ENCODE measurements at regions not wholly inside any gene's neighbourhood (a gene's known extent, or its start where the extent isn't known, plus 50 kb on each side); places are given as distances from the start of the nearest gene placed in this dataset.

DNA sequence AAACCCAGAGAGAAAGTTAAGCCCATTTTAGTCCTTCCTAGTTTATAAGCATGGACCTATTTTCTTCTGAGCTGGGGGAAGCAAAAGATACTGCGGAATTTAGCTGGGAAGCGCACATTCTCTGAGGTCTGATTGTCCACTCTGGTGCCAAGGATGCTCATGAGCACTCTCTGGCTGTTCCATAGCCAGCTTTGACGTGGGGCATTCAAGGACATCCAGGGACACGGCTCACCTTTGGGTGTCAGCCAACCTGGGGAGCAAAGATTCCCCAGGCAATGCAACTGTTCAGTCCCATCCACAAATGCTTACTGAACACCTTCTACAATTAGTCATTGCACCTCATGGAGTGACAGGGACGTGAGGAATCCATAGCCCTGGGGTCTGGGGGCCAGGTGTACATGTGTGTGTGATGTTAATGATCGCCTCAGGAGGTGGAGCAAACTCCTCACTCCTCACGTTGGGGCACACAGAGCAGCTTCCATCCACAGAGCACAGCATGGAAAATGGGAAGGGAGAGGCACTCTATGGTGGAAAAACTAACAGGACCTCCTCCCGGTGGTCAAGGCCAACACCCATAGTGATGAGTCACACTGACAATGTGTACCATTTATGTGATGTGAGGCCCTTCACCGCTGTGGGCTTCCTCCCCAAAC, 67.5 kb upstream of the IGFBP3 start:
- DNase-seq, result no peak

DNA sequence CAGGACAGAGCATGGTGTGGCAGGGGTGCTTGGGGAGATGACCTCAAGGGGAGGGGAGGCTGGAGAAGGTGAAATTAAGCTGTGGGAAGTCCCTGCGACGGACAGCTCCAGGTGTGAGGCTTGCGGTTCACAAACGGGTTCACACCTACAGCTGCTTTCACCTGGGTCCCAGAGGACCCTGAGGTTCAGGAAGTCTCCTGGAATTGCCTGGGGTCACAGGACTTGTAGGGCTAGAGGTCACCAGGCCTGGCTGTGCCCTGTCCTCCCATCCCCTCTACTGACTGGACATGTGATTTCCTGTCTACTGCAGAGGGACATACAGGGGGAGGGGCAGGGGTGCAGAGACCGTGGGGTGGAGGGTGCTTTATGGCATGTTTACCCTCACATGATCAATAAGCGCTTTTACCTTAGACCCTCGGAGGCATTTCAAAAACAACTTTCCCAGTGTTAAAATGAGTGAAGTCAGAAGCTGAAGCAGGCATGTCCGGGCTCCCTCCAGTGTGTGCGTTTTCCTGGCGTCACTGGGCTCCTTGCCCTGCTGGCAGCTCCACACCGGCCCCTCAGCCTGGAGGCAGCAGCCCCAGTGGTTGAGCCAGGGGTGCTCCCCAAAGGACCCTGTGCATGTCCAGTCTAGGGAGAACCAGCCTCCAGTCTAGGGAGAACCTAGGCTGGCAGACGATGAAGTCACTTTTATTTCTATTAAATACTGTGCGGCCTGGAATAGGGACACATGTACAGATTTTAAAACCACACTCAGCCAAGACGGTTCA, 66.6 kb upstream of the IGFBP3 start:
- DNase-seq, result no peak

DNA sequence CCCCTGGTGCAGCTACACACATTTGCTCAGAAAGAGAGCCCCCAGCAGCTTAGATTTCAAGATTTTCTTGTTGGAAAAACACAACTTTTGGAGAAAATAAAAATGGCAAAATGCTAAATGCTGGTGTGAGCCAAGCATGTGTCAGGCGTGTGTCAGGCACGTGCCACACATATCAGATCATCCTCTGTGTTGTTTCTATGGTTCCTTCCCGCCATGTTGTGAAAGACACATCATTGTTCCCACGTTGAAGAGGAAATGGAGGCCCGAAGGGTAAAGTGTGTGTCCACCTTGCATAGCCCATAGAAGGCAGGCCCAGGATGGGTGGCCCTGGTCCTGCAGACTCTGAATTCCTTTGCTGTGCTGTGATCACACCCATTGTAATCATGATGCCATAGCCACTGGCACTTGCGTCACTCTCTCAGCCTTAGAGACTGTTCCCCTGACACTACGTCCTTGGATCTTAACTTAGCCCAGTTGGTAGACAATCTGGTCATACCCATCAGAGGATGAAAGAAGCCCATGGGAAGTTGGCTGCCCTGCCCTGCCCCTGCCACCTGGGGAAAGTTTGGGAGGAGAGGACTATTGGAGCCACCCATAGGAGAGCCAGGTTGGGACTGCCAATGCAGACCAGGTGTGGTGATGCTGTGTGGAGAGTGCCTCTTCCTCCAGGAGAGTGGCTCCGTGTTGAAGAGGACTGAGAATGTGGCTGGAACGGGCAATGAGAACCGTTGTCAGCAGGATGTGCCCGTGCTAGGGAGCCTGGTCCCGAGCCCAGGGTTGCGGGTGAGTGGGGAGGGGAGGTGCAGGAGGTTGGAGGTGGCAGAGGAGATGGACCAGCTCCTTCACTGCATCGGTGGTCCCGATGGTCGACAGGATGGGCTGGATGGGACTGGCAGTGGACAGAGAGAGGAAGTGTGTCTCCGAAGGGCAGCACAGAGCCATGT, 65.6 kb upstream of the IGFBP3 start:
- no peak for DNase-seq

DNA sequence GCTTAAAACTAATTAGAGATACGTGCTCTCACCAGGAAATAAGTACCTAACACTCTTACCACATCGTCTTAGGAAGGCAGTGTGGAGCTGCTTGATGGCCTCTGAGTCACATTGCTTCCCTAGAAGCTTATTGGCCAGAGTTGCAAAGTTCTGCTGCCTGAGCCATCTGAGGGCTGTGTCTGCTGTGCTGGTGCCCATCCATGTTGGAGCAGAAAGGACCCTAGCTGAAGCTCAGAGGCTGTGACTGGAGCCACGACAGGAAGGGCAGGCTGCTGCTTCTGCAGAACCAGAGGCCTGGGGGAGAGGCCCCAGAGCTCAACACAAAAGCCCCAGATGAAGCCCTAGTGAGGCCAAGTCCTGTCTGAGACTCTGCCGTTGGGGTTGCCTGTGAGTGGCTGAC, 64.8 kb upstream of the IGFBP3 start:
- DNase-seq, result no peak

DNA sequence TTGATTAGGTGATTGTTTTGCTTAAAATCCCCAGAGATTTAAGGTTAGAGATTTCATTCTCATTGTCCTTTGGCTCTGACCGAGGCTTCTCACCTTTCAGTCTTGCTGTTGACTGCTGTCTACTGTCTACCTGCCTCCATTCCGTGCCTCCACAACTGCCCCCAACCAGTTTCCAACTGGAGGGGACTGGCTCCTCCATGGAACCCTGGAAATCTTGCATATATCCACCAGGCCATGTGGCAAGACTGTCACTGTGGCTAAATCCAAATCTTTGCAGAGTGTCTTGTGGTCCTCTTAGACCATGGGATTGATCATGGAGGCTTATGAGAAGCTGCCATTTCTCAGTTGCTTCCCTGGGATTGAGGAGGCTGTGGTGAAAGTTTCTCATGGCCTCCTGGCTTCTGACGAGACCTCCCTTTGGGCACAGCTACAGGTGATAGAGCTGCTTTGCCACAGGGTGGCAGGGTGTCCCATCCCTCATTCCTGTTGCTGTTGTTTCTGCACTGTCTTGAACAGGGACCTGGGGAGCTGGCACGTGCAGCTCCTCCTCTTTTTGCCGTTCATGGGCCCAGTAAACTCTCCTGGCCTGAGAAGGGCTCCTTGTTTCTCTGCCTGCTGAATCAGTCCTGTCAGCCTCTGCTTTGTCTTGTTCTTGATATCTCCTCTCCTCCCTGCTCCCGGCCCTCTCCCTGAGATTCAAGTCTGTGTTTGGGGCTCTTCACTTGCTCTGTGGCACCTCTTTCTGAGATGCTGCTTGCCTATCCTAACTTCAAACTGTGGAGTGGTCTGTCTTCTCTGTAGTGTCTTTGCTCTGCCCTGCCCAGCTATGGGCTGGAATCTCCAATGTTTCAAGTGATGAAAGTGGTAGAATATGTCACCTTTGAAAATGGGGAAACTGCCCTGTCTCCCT, 63.6 kb upstream of the IGFBP3 start:
- peak; percentile 43 for DNase-seq

DNA sequence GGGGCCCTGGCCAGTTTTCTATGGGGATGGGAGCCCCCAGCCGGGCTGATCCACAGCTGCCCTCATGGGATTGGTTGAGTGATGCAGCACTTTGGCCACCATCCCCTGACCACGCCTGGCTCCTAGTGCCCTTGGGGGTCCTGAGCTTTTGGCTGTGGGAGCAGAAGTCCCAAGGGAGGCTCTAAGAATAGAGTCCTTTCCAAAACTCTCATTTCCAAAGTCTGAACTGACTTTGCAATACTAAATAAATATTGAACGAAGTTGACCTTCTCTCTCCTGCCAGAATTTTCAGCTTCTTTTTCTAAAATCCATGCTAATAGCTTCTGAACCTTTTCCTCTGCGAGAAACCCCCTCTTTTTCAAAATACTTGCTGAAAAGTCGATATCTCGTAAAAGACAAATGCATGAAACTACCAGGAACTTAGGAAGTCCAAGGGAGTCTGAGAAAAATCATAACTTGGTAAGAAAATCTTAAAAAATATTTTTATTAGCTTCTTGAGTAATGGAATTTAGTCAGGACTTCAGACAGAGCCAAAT, 62.7 kb upstream of the IGFBP3 start:
- DNase-seq, result no peak

DNA sequence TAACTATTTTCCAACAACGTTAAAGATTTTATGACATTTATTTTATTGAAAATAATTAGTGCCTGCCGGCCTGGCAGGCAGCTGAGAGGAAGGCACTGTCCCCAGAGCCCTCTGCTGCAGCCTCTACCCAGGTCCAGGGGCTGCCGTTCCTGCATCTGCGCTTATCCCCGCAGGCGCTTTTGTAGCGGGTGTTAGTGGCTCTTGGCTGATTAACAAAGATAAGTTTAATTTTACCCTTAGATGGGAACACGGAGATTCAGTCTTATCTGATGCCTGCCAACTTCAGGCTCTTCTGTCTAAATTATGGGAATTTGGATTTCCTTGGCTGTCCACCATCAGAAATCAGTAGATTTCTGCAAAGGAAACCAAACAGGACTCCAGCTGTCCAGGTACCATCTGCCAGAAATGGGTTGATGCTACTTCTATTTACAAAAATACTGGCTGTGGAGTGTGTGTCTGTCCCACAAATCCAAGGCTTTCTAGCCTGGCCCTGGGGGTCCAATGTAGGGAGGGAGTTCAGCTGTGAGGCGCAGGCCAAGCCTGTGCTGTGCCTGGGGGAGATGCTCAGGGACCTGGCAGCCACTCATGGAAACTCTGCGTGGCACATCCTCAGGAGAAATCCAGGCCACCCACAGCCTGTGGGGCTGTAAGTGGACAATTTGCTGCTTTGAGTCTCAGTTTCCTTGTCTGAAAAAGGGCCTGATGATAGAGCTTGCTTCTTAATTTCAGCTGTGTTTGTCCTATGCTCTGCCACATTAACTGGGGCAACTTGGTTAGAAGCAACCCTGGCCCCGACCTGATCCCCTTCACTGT, 62.0 kb upstream of the IGFBP3 start:
- DNase-seq, result no peak

DNA sequence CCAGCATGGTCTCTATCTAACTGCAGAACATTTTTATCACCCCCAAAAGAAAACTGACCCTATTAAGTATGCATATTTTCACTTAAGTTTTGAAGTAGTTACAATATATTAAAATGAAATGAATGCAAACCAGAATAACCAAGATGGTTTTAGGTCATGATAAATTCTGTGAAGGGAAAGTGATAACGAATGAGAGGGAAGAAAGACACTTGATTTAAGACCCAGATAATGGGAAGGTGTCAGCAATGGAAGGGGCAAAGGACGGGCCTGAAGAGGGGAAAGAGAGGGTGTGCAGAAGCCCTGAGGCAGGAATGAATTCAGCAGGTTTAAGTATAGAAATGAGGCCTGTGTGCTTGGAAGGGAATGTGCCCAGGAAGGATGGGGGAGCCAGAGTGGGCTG, 61.1 kb upstream of the IGFBP3 start:
- DNase-seq, result no peak

DNA sequence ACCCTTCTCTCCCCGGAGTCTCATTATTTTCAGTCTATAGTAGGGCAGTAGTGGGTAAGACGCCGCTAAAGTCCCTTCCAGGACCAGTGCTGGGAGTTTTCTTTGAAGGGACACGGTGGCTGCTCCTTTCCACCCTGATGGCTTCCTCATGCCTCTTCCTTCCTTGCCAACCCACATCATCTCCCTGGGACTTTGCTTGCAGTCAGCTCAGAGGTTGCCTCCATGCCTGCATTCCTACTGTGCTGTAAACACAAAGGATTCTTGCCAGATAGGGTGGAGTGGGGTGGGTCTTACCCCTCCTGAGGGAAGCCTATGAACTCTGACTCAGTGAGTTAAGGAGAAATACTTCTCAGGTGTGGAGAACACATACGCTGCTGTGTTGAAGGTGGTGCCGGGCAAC, 59.9 kb upstream of the IGFBP3 start:
- no peak for DNase-seq

DNA sequence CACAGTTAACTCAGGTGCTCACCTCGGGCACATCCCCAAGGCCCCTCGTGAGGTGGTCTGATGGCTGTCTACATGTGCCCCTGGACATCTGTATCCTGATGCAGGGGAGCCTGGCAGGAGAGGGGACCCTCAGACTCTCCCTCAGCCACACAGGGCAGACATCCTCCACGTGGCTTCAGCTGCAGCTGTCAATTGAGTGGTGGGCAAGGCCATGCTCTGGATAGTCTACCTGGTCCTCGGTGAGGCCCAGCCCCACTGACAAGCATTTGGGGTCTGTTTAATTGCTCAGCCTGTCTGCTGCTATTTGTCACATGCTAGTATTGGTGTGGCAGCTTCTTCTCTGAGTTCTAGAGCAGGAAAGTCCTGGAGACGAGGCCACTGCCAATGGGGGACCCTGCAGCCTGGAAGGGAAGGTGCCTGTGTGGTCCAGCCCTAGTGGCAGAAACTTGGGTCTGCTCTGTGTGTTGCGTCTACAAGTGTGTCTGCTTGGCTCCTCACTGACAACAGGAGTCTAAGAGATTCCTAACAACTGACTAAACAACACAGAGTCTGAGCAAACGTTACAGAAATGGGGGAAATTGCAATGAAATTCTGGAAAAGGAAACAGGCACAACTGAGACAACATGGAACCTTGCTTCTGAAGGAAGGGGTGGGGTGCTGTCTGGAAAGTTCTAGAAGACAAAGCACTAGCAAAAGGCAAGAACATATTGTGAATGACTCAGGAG, 59.3 kb upstream of the IGFBP3 start:
- DNase-seq, result no peak

DNA sequence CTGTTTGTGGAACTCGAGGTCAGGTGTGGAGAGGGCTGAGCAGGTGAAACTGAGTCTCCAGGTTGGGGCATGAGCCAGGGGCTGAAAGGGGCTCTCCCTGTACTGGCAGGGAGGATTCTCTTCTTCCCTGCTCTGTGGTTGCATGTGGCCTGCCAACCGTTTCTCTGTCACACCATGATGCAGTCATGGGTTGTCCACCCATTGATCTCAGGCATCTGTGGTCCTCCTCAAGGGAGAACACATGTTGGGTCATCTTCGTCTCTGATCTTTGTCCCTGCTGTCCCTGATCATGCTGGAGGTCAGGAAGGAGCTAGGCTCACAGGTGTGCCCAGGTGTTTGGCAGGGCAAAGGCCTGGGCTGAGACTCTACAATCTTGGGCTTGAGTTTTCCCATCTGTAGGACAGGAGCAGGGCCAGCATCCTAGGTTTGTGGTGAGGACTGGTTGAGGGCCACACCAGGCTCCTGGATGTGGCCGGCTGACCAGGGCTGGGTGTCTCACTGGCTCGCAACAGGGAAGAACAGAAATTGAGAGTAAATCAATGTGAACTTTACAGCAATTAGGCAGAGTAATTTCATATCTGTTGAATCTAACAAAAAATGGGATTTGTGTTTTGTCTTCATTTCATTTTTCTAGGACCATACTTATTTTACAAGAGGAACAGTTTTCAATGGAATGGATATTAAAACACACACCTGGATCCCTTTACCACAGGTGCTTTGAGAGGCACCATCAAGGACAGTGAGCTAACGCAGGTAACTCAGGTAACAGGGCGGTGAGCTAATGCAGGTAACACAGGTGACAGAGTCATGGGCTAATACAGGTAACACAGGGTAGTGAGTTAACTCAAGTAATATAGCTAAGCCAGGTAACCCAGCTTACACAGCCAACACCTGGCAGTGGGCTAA, 58.5 kb upstream of the IGFBP3 start:
- DNase-seq, result no peak

DNA sequence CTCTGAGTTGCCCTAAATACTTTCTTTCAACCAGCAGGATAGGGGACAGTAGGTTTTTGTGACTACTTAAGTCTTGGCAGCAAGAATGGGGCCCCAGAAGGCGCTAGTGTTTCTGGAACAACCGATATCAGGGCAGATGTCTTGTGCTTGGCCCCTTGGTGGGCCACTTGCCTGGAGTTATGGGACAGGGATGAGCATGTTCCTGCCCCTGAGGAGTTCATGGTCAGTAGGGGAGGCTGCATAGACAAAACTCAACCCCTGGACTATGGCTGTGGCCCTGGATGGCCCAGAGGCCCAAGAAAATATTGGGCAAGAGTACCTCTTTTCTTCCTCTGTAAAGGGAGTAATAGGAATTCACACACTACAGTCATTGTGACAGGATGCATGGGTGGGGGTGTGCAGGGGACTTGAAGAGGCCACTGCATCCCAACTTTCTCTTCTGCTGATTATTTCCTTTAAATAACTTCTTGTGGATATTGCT, 57.7 kb upstream of the IGFBP3 start:
- DNase-seq, result no peak

DNA sequence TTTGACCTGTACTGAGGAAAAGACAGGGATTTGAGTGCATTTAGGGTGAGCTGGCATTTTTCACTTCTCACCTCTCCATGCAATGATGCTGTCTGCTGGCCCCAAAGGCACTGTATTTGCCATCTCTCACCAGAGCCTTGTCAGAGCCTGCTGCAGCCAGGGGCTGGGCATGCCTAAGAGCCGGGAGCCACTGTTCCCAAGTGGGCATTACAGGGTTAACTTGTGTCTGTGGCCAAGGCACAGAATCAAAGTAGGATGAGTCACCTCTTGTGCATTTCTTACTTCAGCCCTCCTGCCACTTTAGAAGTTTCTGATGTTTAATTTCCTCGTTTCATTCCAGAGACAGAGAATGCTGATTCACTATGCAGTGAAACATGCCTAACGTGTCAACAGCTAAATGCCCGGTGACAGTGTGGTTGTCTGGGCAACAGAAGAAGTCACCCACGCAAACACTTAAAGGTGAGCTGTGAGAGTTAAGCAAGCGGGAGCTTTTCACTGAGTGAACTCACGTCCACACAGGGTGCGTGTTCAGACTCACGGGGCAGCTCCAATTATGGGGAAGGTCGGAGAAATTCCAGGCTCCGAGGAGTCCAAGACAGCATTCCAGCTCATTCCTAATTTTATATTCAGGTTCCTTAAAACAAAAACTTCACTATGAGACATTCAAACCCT, 57.1 kb upstream of the IGFBP3 start:
- peak; percentile 64 for DNase-seq

DNA sequence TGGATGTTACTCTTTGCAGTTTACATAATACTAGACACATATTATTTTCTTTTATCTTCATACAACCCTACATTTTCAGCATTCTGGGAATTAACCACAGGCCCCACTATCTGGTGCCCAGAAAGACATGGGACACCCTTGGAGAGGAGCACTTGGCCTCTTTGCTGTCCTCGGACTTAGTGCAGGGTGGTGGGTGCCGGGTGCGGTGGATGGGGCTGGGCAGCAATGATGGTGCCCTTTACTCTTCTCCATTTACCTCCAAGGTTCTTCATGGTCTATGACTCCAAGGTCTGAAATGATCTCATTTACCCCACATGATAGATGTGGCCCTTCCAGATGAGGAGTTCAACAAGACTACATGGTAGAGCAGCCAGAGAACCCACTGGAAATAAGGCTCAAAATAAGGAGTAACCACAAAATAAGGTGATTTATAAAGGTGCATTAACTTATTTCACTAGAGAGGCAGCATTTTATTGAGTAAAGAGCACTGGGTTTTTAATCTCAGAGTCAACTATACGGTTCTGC, 56.2 kb upstream of the IGFBP3 start:
- no peak for DNase-seq

DNA sequence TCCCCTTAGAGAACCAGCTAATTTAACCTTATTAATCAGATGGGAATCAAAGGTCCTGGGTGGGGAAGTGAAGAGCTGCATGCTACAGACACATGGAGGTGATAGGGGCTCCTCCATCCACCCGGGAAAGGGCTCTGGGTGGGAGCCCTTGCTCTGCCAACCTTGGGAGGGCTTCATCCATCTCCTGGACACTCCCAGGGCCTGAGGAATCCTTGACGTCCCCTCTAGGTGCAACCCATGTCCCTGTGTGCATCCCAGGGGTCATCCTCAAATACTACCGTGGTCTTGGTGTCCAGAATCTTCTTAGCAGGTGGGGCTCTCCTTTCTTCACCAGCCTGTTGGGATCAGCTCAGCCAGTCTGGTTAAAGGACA, 55.4 kb upstream of the IGFBP3 start:
- DNase-seq, result no peak

DNA sequence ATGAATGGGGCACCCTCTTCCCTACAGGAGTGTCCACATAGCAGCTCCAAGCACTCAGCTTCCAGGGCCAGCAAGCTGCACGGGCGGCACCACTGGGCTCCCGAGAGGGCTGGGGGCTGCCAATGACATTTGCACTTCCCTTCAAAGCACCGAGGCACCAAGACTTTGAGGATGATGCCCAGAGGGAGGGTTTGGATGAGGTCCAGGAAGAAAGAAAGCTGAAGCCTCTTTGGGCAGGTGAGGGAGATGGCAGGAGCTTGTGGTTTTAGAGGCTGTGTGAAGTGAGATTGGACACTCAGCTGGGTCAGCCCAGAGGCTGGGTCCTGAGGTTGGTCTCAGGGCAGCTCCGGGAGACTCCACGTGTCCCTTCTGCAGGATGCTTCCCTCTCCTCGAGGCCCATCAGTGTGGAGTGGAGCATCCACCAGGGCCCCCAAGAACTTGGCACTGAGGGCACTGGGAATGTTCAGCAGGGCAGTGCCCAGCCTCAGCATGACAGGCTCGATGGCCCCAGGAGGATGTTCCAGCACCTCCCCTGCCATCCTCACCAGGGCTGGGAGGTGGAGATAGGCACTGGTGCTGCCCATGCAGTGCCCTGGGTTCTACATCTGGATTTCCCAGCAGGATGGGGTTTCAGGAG, 54.9 kb upstream of the IGFBP3 start:
- DNase-seq, result no peak

DNA sequence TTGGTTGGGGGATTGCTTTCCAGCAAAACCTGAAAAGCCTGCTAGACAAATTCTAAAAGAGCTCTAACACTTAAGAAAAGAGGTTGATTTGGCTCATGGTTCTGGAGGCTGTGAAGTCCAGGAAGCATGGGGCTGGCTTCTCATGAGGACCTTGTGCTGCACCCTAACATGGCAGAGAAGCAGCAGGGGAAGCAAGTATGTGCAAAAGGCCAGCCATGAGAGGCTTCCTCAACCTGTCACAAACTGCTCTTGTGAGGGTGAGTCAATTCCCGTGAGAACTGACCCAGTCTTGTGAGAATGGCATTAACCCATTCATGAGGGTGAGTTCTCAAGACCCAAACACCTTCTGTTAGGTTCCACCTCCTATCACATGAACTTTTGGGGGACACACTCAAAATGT, 54.3 kb upstream of the IGFBP3 start:
- no peak for DNase-seq

All from 8988T (cell line).